Thyroid gland (tissue), 4 donors: ENCODE measurements at regions not wholly inside any gene's neighbourhood (a gene's known extent, or its start where the extent isn't known, plus 50 kb on each side); places are given as distances from the start of the nearest gene placed in this dataset.

Source experiments
- DNase-seq, 2 donors: peaks; one replicate each; pipeline ENCODE4 v3.0.0-alpha.2; 2019
- H3K27ac ChIP-seq, 3 donors: fragments of 200-600 bp; sonication (generic); 1 replicate in 2 of 3; 2 replicates in 1 of 3; pipeline ENCODE4 v1.5.1; 2016 to 2019; ENCODE audit warnings: mild to moderate bottlenecking in 1 of 3, moderate library complexity in 1 of 3
- H3K27me3 ChIP-seq: fragments of 200-600 bp; sonication (generic); one replicate; pipeline ENCODE4 v1.5.1; 2019
- H3K36me3 ChIP-seq, 2 donors: fragments of 200-600 bp; sonication (generic); one replicate each; pipeline ENCODE4 v1.5.1; 2016 to 2019
- H3K4me1 ChIP-seq, 2 donors: fragments of 200-600 bp; sonication (generic); one replicate each; pipeline ENCODE4 v1.5.1; 2017 to 2019
- H3K4me3 ChIP-seq, 3 donors: fragments of 200-600 bp; sonication (generic); replicated peaks in 1 of 3; 1 replicate in 2 of 3; 2 replicates in 1 of 3; pipeline ENCODE4 v1.5.1; 2016; ENCODE audit warnings: mild to moderate bottlenecking in 1 of 3
- H3K9me3 ChIP-seq: fragments of 200-600 bp; sonication (generic); one replicate; pipeline ENCODE4 v1.5.1; 2017
- POLR2A ChIP-seq, 2 donors: fragments of 450-650 bp; IDR thresholded peaks; one replicate each; pipeline ENCODE4 v1.6.1; 2017; ENCODE audit warnings: antibody characterized with exemption in 2 of 2, mild to moderate bottlenecking in 2 of 2, moderate library complexity in 1 of 2
- WGBS, 2 donors: methylation state at CpG; one replicate each; pipeline ENCODE4 v1.1.5; 2017; 5-methylcytosine and 5-hydroxymethylcytosine counted together
- intact Hi-C: fragments of 100-400 bp; cut with DNase I; formaldehyde crosslinking; loops from one replicate; pipeline ENCODE4 v1.15.1; 2023
- TF ChIP-seq, protein P1 (sequence below), 6 experiments: fragments of 200-600 bp in 3 of 6; fragments of 450-650 bp in 3 of 6; sonication (generic) in 3 of 6; IDR thresholded peaks; one replicate each; pipeline ENCODE4 v1.5.1; 2016 to 2019; ENCODE audit warnings: antibody characterized with exemption in 6 of 6, mild to moderate bottlenecking in 2 of 6, inconsistent platforms in 1 of 6, moderate library complexity in 1 of 6

DNA sequence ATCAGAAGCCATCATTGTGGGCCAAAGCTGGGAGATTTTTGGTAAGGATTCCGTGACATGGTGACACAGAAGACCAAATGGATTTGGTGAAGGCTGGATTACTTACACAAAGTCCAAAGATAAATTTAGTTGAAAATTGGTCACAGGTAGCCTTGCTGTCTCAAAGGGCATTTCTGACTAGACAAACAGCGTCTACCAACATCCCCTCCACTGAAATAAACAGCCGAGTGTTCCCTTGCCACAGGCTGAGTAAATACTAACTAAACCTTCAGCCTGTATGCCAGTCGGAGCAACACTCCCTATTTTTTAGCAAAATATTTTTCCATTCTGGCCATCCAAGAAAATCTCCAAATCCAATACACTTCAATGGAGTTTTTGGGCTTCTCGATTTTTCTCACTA lies 279.9 kb upstream of the CITED2 start:
- no peak overlapping the region for H3K4me3 ChIP-seq
- H3K9me3 ChIP-seq, result no peaks in the 10 kb centered on the region
- no peaks in the 10 kb centered on the region for H3K27me3 ChIP-seq
- peaks cover 9 to 19% of the 10 kb centered on the region in 2 donors for H3K4me1 ChIP-seq
- no peaks in the 10 kb centered on the region for H3K36me3 ChIP-seq
- no peak for DNase-seq
- intact Hi-C loops, result no loop called here
- no peak overlapping the region for H3K27ac ChIP-seq
- TF ChIP-seq POLR2A (IDR thresholded peaks at IDR 0.05), result no peak
- TF ChIP-seq, protein P1, sequence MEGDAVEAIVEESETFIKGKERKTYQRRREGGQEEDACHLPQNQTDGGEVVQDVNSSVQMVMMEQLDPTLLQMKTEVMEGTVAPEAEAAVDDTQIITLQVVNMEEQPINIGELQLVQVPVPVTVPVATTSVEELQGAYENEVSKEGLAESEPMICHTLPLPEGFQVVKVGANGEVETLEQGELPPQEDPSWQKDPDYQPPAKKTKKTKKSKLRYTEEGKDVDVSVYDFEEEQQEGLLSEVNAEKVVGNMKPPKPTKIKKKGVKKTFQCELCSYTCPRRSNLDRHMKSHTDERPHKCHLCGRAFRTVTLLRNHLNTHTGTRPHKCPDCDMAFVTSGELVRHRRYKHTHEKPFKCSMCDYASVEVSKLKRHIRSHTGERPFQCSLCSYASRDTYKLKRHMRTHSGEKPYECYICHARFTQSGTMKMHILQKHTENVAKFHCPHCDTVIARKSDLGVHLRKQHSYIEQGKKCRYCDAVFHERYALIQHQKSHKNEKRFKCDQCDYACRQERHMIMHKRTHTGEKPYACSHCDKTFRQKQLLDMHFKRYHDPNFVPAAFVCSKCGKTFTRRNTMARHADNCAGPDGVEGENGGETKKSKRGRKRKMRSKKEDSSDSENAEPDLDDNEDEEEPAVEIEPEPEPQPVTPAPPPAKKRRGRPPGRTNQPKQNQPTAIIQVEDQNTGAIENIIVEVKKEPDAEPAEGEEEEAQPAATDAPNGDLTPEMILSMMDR (IDR thresholded peaks at IDR 0.05), result no peak
- WGBS, 2 donors, result 95% methylated on average over 5 of the region's 5 CpGs

DNA sequence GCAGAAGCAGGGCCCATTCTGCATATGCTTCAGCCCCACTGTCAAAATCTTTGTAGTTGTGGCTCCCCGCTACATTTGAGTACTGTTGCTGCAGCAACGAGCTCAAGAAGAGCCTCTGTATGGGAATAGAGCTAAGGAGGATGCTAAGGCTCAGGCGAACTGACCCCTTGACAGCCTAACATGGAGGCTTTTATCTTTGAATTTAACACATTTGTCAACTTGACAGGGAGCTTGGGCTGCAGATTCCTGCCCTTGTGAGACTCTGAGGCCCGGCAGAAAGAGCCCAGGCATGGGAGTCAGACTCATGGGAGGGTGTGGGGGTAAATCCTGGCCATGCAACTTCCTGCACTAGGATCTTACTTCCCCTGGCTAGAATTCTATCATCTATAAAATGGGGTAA lies 278.7 kb upstream of the CITED2 start:
- Histone ChIP-seq H3K4me3 (no peak overlapping the region), H3K27ac (no peak overlapping the region), H3K4me1 (peaks cover 9 to 15% of the 10 kb centered on the region in 2 donors), H3K9me3 (no peaks in the 10 kb centered on the region), H3K27me3 (no peaks in the 10 kb centered on the region), H3K36me3 (no peaks in the 10 kb centered on the region)
- WGBS, 2 donors, result 83 to 87% methylated on average over 4 of the region's 4 CpGs
- intact Hi-C loops, result no loop called here
- no peak for TF ChIP-seq POLR2A (IDR thresholded peaks at IDR 0.05)
- TF ChIP-seq, protein P1 (IDR thresholded peaks at IDR 0.05), result no peak
- DNase-seq, result no peak

- WGBS, 2 donors, result 87 to 89% methylated on average over 5 of the region's 5 CpGs
These were observed 276.5 kb upstream of the CITED2 start for GRCh38 chr6:139650941-139651340.

GRCh38 chr6:139649732-139650131 lies 275.3 kb upstream of the CITED2 start:
- no peak for DNase-seq
- no peaks in the 10 kb centered on the region for H3K4me1 ChIP-seq
- WGBS, 2 donors, result 91 to 93% methylated on average over 3 of the region's 3 CpGs
- no peak overlapping the region for H3K27ac ChIP-seq
- no peak overlapping the region for H3K4me3 ChIP-seq
- H3K27me3 ChIP-seq, result no peaks in the 10 kb centered on the region
- intact Hi-C loops, result no loop called here
- H3K36me3 ChIP-seq, result no peaks in the 10 kb centered on the region
- TF ChIP-seq, protein P1 (IDR thresholded peaks at IDR 0.05), result no peak
- no peaks in the 10 kb centered on the region for H3K9me3 ChIP-seq

More at GRCh38 chr6:139650941-139651340, 276.5 kb upstream of the CITED2 start:
- no peaks in the 10 kb centered on the region for H3K27me3 ChIP-seq
- TF ChIP-seq, protein P1 (IDR thresholded peaks at IDR 0.05), result no peak
- TF ChIP-seq POLR2A (IDR thresholded peaks at IDR 0.05), result no peak
- peaks cover 7 to 9% of the 10 kb centered on the region in 2 donors for H3K4me1 ChIP-seq
- no peaks in the 10 kb centered on the region for H3K36me3 ChIP-seq
- intact Hi-C loops, result no loop called here
- DNase-seq, result no peak
- H3K4me3 ChIP-seq, result no peak overlapping the region
- no peak overlapping the region for H3K27ac ChIP-seq
- H3K9me3 ChIP-seq, result no peaks in the 10 kb centered on the region

GRCh38 chr6:139649128-139649527 lies 274.7 kb upstream of the CITED2 start:
- DNase-seq, result no peak
- Histone ChIP-seq H3K9me3 (no peaks in the 10 kb centered on the region), H3K27me3 (no peaks in the 10 kb centered on the region), H3K4me3 (no peak overlapping the region), H3K27ac (no peak overlapping the region), H3K36me3 (no peaks in the 10 kb centered on the region), H3K4me1 (no peaks in the 10 kb centered on the region)
- TF ChIP-seq, protein P1 (IDR thresholded peaks at IDR 0.05), result no peak
- TF ChIP-seq POLR2A (IDR thresholded peaks at IDR 0.05), result no peak
- intact Hi-C loops, result no loop called here
- WGBS, 2 donors, result 71 to 95% methylated on average over 2 of the region's 2 CpGs
